ENCODE measurements at regions not wholly inside any gene's neighbourhood (a gene's known extent, or its start where the extent isn't known, plus 50 kb on each side); places are given as distances from the start of the nearest gene placed in this dataset.

- H3K9me3 ChIP-seq: no peaks in the 10 kb centered on the region
- no peak for TF ChIP-seq CTCF (IDR thresholded peaks at IDR 0.05)
- no peak overlapping the region for H3K4me3 ChIP-seq (ENCODE audit: low read depth in 1 of 2, low read length in 1 of 2)
- H3K27ac ChIP-seq: no peak overlapping the region
- no peaks in the 10 kb centered on the region for H3K36me3 ChIP-seq
- H3K27me3 ChIP-seq: no peaks in the 10 kb centered on the region
- no peaks in the 10 kb centered on the region for H3K4me1 ChIP-seq (ENCODE audit: control insufficient read depth in 1 of 2, insufficient read depth in 1 of 2, low read depth in 1 of 2, low read length in 1 of 2)
Measured at GRCh38 chr3:159798951-159799350, 189.7 kb upstream of the IL12A start.

- Histone ChIP-seq H3K4me3 (ENCODE audit: low read depth in 1 of 2, low read length in 1 of 2) (no peak overlapping the region), H3K36me3 (no peaks in the 10 kb centered on the region), H3K27ac (no peak overlapping the region), H3K4me1 (ENCODE audit: control insufficient read depth in 1 of 2, insufficient read depth in 1 of 2, low read depth in 1 of 2, low read length in 1 of 2) (no peaks in the 10 kb centered on the region), H3K9me3 (no peaks in the 10 kb centered on the region), H3K27me3 (no peaks in the 10 kb centered on the region)
- no peak for TF ChIP-seq CTCF (IDR thresholded peaks at IDR 0.05)
Measured at GRCh38 chr3:159800434-159801155, 188.0 kb upstream of the IL12A start.

GRCh38 chr3:159802864-159803263 lies 185.8 kb upstream of the IL12A start:
- Histone ChIP-seq H3K9me3 (no peaks in the 10 kb centered on the region), H3K27me3 (no peaks in the 10 kb centered on the region), H3K4me3 (ENCODE audit: low read depth in 1 of 2, low read length in 1 of 2) (no peak overlapping the region), H3K36me3 (no peaks in the 10 kb centered on the region), H3K4me1 (ENCODE audit: control insufficient read depth in 1 of 2, insufficient read depth in 1 of 2, low read depth in 1 of 2, low read length in 1 of 2) (no peaks in the 10 kb centered on the region), H3K27ac (no peak overlapping the region)
- TF ChIP-seq CTCF (IDR thresholded peaks at IDR 0.05): no peak

- Histone ChIP-seq H3K27me3 (no peaks in the 10 kb centered on the region), H3K9me3 (no peaks in the 10 kb centered on the region), H3K27ac (no peak overlapping the region), H3K4me1 (ENCODE audit: control insufficient read depth in 1 of 2, insufficient read depth in 1 of 2, low read depth in 1 of 2, low read length in 1 of 2) (no peaks in the 10 kb centered on the region), H3K36me3 (no peaks in the 10 kb centered on the region), H3K4me3 (ENCODE audit: low read depth in 1 of 2, low read length in 1 of 2) (no peak overlapping the region)
- TF ChIP-seq CTCF (IDR thresholded peaks at IDR 0.05): no peak
Measured at GRCh38 chr3:159803459-159803858, 185.2 kb upstream of the IL12A start.

- H3K27me3 ChIP-seq: no peaks in the 10 kb centered on the region
- no peak overlapping the region for H3K27ac ChIP-seq
- H3K36me3 ChIP-seq: no peaks in the 10 kb centered on the region
- no peak for TF ChIP-seq CTCF (IDR thresholded peaks at IDR 0.05)
- H3K4me1 ChIP-seq (ENCODE audit: control insufficient read depth in 1 of 2, insufficient read depth in 1 of 2, low read depth in 1 of 2, low read length in 1 of 2): no peaks in the 10 kb centered on the region
- H3K9me3 ChIP-seq: no peaks in the 10 kb centered on the region
- no peak overlapping the region for H3K4me3 ChIP-seq (ENCODE audit: low read depth in 1 of 2, low read length in 1 of 2)
Measured at GRCh38 chr3:159804726-159805410, 183.8 kb upstream of the IL12A start.

Measured in neutrophil (primary cell).